SK-N-SH treated with all-trans-retinoic acid at 6 μM for 48 hours (cell line): ENCODE measurements at regions not wholly inside any gene's neighbourhood (a gene's known extent, or its start where the extent isn't known, plus 50 kb on each side); places are given as distances from the start of the nearest gene placed in this dataset.

Experiments
- ATAC-seq: fragments of 200-7000 bp; cut with Tn5 transposase; 3 replicates; pipeline ENCODE4 v1.9.1; 2020; ENCODE audit warnings: mild to moderate bottlenecking, moderate library complexity
- ARNTL ChIP-seq: fragments of 450-650 bp; formaldehyde crosslinking; IDR thresholded peaks from 2 replicates; pipeline ENCODE4 v1.5.0; 2020; ENCODE audit warnings: low read depth, mild to moderate bottlenecking, moderate library complexity, borderline replicate concordance
- BACH2 ChIP-seq: fragments of 250-450 bp; sonication (Bioruptor Pico); IDR thresholded peaks from 2 replicates; pipeline ENCODE4 v1.9.0; 2021; ENCODE audit warnings: mild to moderate bottlenecking, borderline replicate concordance
- CREB5 ChIP-seq: fragments of 250-450 bp; sonication (Bioruptor Pico); IDR thresholded peaks from 2 replicates; pipeline ENCODE4 v1.5.1; 2020; ENCODE audit warnings: low read depth, mild to moderate bottlenecking, moderate library complexity
- CSDC2 ChIP-seq: fragments of 250-450 bp; sonication (Bioruptor Pico); IDR thresholded peaks from 2 replicates; pipeline ENCODE4 v1.5.0; 2020; ENCODE audit warnings: mild to moderate bottlenecking, moderate library complexity
- CSRNP3 ChIP-seq: fragments of 250-450 bp; sonication (Bioruptor Pico); IDR thresholded peaks from 2 replicates; pipeline ENCODE4 v1.5.1; 2021; ENCODE audit warnings: mild to moderate bottlenecking, moderate library complexity
- ESRRG ChIP-seq: fragments of 250-450 bp; sonication (Bioruptor Pico); IDR thresholded peaks from 2 replicates; pipeline ENCODE4 v1.6.1; 2021; ENCODE audit warnings: mild to moderate bottlenecking
- GLIS3 ChIP-seq: fragments of 250-450 bp; sonication (Bioruptor Pico); IDR thresholded peaks from 2 replicates; pipeline ENCODE4 v1.5.0; 2020; ENCODE audit warnings: mild to moderate bottlenecking, moderate library complexity
- ISL1 ChIP-seq: fragments of 250-450 bp; sonication (Bioruptor Pico); IDR thresholded peaks from 2 replicates; pipeline ENCODE4 v2.1.2; 2022; ENCODE audit warnings: mild to moderate bottlenecking, moderate library complexity
- OSR1 ChIP-seq: fragments of 250-450 bp; sonication (Bioruptor Pico); IDR thresholded peaks from 2 replicates; pipeline ENCODE4 v1.8.0; 2022; ENCODE audit warnings: moderate library complexity, mild to moderate bottlenecking, inconsistent platforms
- PATZ1 ChIP-seq: fragments of 250-450 bp; sonication (Bioruptor Pico); IDR thresholded peaks from 2 replicates; pipeline ENCODE4 v1.8.0; 2020; ENCODE audit warnings: mild to moderate bottlenecking, moderate library complexity, borderline replicate concordance
- POU6F1 ChIP-seq: fragments of 250-450 bp; sonication (Bioruptor Pico); IDR thresholded peaks from 2 replicates; pipeline ENCODE4 v1.8.0; 2021; ENCODE audit warnings: low read depth, mild to moderate bottlenecking, moderate library complexity, borderline replicate concordance
- PPARA ChIP-seq: fragments of 250-450 bp; sonication (Bioruptor Pico); IDR thresholded peaks from 2 replicates; pipeline ENCODE4 v1.5.0; 2020; ENCODE audit warnings: mild to moderate bottlenecking, borderline replicate concordance
- RARB ChIP-seq: fragments of 250-450 bp; sonication (Bioruptor Pico); IDR thresholded peaks from 2 replicates; pipeline ENCODE4 v1.8.0; 2021; ENCODE audit warnings: mild to moderate bottlenecking, moderate library complexity
- SNAI2 ChIP-seq: fragments of 250-450 bp; sonication (Bioruptor Pico); IDR thresholded peaks from 2 replicates; pipeline ENCODE4 v1.5.0; 2020; ENCODE audit warnings: mild to moderate bottlenecking, moderate library complexity
- TSHZ2 ChIP-seq: fragments of 250-450 bp; sonication (Bioruptor Pico); IDR thresholded peaks from 2 replicates; pipeline ENCODE4 v1.5.0; 2020; ENCODE audit warnings: mild to moderate bottlenecking, moderate library complexity
- ZC3H10 ChIP-seq: fragments of 250-450 bp; sonication (Bioruptor Pico); IDR thresholded peaks from 2 replicates; pipeline ENCODE4 v1.5.1; 2021; ENCODE audit warnings: mild to moderate bottlenecking, moderate library complexity
- ZFP3 ChIP-seq: fragments of 250-450 bp; sonication (Bioruptor Pico); IDR thresholded peaks from 2 replicates; pipeline ENCODE4 v1.5.0; 2020; ENCODE audit warnings: mild to moderate bottlenecking, moderate library complexity
- ZFP30 ChIP-seq: fragments of 450-650 bp; formaldehyde crosslinking; IDR thresholded peaks from 2 replicates; pipeline ENCODE4 v1.5.0; 2022; ENCODE audit warnings: mild to moderate bottlenecking, moderate library complexity
- ZNF565 ChIP-seq: fragments of 450-650 bp; formaldehyde crosslinking; conservative IDR thresholded peaks from 2 replicates; pipeline ENCODE4 v1.5.0; 2020; ENCODE audit warnings: low read depth, mild to moderate bottlenecking, moderate library complexity
- ZNF70 ChIP-seq: fragments of 450-650 bp; formaldehyde crosslinking; IDR thresholded peaks from 2 replicates; pipeline ENCODE4 v1.5.0; 2020; ENCODE audit warnings: mild to moderate bottlenecking, moderate library complexity
- ZNF8 ChIP-seq: fragments of 450-650 bp; formaldehyde crosslinking; IDR thresholded peaks from 2 replicates; pipeline ENCODE4 v1.5.0; 2020; ENCODE audit warnings: mild to moderate bottlenecking, moderate library complexity

GRCh38 chr6:90846824-90847223 lies 260.0 kb upstream of the MAP3K7 start:
- ATAC-seq: no peak
- TF ChIP-seq ESRRG (CRISPR knock-in tag): no peak
- no peak for TF ChIP-seq PATZ1 (CRISPR knock-in tag)
- no peak for TF ChIP-seq ZNF8 (CRISPR knock-in tag)
- no peak for TF ChIP-seq ISL1 (CRISPR knock-in tag)
- no peak for TF ChIP-seq TSHZ2 (CRISPR knock-in tag)
- no peak for TF ChIP-seq ARNTL (CRISPR knock-in tag)
- no peak for TF ChIP-seq RARB
- TF ChIP-seq PPARA: no peak
- no peak for TF ChIP-seq ZNF565 (CRISPR knock-in tag)
- TF ChIP-seq GLIS3 (CRISPR knock-in tag): no peak
- no peak for TF ChIP-seq POU6F1 (CRISPR knock-in tag)
- no peak for TF ChIP-seq ZNF70 (CRISPR knock-in tag)
- no peak for TF ChIP-seq ZC3H10
- no peak for TF ChIP-seq ZFP3 (CRISPR knock-in tag)
- no peak for TF ChIP-seq CSDC2 (CRISPR knock-in tag)
- TF ChIP-seq, all 23 proteins: peak for 0

- TF ChIP-seq ZFP3 (CRISPR knock-in tag) (no peak), OSR1 (no peak), ARNTL (CRISPR knock-in tag) (no peak), ZNF70 (CRISPR knock-in tag) (no peak), BACH2 (no peak), ESRRG (CRISPR knock-in tag) (no peak), ZNF565 (CRISPR knock-in tag) (no peak), CSDC2 (CRISPR knock-in tag) (no peak), SNAI2 (CRISPR knock-in tag) (no peak), CSRNP3 (CRISPR knock-in tag) (no peak), ISL1 (CRISPR knock-in tag) (no peak)
- no peak for ATAC-seq
Measured at GRCh38 chr6:90835596-90836212, 248.8 kb upstream of the MAP3K7 start.

- no peak for ATAC-seq
- TF ChIP-seq ZFP3 (CRISPR knock-in tag): no peak
- no peak for TF ChIP-seq POU6F1 (CRISPR knock-in tag)
- TF ChIP-seq ZFP30: no peak
- TF ChIP-seq ISL1 (CRISPR knock-in tag): no peak
- no peak for TF ChIP-seq ARNTL (CRISPR knock-in tag)
- TF ChIP-seq ZNF70 (CRISPR knock-in tag): no peak
- no peak for TF ChIP-seq ZC3H10
- TF ChIP-seq ESRRG (CRISPR knock-in tag): no peak
- no peak for TF ChIP-seq TSHZ2 (CRISPR knock-in tag)
- TF ChIP-seq CREB5: no peak
Measured at GRCh38 chr6:90829311-90829710, 242.4 kb upstream of the MAP3K7 start.
